ENCODE measurements at regions not wholly inside any gene's neighbourhood (a gene's known extent, or its start where the extent isn't known, plus 50 kb on each side); places are given as distances from the start of the nearest gene placed in this dataset.

DNA sequence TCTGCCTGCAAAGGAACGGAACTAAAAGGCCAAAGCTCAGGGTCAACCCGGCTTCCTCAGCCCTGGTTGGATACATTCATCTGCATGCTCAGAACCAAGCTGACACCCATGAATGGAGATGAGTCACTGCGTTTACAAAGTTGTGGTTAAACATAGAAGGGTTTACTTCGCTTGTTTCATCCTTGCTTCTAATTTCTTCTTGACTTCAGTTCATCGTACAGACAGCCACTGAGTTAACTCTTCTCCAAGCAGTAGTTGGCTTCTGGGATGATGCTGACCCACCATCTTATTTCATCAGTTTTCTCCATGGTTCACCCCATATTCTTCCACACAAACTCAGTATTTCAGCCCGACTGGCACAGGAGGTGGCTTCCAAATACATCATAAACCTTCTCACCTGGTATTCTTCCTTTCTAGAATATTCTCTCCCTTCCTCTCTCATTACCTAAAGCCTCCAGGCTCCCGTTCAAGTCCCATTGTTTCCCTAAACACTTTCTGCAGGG lies 166.3 kb upstream of the RNF32 start:
- no peak for FAIRE-seq

DNA sequence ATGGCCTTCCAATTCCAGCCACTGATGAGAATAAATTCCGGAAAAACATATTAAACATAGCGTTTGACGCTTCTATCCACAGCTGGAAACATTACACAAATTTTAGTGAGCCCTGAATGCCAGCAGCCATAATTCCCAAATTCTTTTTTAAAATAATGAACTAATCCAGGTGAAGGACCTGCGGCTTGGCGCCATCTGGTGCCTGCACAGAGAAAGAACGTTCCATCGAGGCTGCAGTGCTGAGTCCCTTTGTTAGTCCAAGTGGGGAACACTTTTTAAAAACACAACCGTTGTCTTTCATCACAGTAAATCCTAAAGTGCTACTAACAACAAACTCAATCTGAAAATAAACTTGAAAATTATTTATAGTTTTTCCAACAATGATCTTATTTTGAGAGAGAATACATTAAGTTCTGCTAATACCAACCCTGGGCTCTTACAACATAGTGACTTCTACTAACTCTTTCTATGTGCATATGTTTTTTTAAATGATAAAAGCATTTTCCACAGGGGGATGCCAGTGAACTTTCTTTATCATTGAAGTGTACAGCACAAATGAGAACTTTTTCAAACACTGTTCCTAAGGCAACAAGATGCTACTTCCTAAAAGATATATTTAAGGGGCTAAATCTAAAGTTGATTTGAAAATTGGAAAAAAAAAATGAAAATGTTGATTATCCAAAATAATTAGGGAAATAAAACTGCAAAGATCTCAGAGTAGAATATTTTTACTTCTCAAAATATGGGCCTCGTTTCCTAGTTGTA lies 166.9 kb upstream of the RNF32 start:
- peak; percentile 68 for FAIRE-seq

DNA sequence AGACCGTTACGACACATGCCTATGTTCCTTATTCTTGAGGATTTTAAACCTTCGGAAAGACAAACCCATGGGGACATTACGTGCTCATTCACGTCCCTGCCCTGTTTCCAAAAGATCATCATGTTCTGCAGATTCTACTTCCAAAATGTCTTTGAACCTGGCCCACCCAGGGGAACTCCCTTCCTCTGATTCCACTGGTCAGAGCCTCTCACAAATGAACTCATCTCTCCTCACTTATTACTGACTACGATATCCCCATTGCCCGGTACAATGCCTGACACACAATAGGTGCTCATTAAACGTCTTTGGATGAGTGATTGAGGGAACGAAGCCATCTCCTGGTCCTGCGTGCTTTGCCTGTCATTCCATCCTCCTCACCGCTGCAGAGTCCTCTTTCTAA lies 168.3 kb upstream of the RNF32 start:
- no peak for FAIRE-seq

DNA sequence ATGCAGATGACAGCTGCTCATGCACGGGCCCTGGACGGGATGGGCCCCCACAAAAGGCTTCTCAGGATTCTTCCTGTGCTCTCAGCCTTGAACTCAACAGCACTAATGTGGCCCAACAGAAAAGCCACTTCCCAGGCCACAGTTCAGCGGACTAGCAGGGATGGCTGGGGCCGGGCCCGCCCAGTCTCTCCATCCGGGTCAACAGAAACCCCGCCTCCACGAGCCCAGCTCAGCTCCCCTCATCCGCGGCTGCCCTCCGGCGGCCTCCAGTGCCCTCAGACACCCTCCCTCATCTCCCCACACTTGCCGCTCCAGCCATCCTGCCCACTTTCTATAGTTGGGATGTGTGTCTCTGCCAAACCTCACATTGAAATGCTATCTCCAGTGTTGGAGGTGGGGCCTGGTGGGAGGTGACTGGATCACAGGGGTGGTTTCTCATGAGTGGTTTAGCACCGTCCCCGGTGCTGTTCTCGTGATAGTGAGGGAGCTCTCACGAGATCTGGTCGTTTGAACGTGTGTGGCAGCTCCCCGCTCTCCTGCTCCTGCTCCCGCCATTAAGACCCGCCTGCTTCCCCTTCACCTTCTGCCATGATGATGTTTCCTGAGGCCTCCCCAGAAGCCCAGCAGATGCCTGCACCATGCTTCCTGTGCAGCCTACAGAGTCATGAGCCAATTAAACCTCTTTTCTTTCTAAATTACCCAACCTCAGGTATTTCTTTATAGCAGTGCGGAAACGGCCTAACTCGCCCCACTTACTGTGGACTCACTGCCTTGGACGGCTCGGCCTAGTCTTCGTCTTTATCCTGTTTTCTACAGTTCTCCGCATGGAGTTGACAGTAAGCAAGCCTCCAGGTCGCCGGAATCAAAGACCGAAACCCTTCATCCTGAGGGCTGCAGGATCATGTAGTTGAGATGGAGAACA lies 169.9 kb upstream of the RNF32 start:
- FAIRE-seq = no peak

DNA sequence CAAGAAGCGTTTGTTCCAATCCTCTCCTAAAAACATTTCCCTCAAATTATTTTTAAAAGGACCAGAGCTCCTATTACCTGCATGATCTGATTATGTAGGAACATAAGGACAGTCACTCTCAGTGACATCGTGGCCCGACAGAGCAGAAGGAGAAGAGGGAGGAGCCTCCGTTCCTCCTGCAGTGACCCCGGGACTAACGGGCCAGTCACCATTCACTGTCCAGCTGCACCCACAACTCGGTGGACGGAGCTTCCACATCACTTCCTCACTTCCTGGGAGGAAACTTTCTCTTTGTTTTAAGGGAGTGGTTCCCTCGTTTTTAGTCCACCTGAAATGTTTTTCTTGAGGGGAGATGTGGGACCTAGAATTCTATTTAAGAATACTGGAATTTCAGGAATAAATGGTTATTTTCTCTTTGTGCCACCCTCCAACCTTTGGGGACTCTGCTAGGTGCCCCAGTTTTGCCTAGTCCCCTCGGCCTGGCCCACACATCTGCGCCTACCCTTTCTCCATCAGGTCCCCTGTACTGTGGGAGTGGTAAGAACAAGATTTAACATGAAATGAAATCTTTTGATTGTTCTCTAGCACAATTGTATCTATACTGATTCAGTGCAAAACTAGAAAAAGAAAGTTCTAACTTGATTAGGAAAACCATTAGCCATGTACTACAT lies 173.5 kb upstream of the RNF32 start:
- FAIRE-seq = no peak

DNA sequence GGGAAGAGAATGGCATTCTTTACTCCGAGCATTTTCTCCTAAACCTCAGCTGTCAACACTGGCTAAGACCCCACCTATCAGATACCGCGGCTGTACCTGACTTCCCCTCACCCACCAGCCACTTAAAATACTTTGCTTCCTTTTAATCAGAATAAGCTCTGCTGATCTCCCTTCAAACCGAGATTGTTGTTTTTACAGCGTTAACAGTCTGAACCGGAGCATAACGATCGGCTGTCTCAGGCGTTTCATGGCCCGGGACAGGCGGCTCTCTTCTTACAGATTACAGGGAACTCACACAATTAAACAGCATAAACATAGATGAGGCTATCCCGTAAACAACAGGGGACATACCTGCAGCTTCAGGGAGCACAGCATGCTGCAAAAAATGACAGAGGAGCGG lies 174.3 kb upstream of the RNF32 start:
- no peak for FAIRE-seq

DNA sequence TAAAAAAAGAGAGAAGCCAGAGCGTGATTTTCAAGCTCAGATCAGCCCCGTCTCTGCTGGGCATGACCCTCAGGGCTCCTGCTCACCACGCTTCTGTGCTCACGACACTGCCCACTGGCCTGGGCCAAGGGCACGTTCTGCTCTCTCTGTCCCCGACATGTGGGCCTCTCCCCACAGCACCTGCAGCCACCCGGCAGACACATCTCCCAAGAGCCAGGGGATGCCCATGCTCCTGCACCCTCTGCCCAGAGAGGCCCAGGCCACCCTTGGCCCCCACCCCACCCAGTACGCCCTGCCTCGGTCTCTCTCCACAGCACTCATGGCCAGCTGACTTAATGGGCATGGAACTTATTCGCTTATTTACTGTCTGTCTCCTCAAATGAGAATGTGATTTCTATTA lies 175.4 kb upstream of the RNF32 start:
- FAIRE-seq = no peak

DNA sequence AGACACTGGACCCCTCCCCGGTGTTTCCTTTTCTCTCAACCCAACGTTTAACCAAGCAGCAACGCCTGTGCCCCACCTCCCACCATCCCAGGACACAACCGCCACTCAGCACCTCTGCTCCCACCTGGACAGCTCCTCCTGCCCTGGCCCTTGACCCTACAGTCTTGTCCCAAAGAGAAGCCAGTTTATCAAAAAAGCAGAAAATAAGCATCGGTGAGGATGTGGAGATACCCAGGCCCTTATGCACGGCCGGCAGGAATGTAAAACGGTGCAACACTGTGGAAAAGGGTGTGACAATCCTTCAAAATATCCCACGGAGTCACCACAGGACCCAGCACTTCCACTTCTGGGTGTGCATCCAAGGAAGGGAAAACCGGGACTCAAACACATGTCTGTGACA lies 176.2 kb upstream of the RNF32 start:
- no peak for FAIRE-seq

DNA sequence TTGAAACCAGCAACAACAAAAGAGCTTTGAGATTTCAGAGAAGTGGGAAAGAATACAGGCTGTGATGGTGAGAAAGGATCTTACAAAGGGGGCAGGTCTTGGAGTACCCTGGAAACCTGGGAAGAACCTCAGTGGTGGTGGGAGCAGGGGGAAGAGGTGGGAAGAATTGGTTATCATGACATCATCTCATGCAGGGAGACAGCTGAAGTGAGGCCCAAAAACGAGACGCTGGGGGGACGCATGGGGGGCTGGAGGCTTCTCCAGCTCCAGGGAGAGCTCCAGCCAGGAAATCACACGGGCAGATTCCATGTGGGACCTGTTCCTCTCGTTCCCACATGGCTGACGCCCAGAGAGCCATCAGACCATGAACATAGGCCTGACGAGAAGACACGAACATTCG lies 177.3 kb upstream of the RNF32 start:
- no peak for FAIRE-seq

DNA sequence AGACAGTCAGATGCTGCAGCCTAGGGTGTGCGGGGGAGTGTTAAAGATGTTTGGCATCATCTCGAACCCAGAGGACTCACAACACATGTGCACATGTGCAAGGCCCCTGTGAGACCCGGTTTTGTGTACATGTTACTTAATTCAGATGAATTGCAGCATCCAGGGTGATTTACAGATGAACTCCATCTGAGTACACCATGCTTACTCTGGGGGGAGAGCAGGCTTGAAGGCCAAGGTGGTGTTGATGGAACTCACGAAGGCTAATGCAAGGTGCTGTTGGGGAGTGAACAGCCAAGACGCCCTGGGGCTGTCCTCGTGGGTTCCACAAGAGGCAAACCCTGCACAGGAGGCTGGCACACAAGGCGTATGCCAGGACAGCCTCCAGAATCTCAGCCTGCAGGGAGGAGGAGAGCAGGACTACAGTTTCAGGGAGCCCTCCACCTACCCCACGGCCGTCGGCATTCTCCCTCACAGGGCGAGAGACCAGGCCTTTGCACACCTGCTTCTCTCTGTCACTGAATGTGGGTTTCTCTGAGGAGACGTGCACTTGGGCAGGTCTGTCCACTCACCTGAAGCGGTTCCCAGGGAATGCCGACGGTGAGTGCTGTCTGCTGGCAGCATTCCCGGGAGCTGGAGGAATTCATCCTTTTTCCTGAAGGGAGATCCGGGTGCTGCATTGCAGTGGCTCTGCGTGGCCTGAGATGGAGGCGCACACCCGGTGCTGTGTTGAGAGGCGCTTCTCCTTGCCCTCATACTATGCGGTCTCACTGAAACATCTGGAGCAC lies 178.5 kb upstream of the RNF32 start:
- FAIRE-seq = no peak

DNA sequence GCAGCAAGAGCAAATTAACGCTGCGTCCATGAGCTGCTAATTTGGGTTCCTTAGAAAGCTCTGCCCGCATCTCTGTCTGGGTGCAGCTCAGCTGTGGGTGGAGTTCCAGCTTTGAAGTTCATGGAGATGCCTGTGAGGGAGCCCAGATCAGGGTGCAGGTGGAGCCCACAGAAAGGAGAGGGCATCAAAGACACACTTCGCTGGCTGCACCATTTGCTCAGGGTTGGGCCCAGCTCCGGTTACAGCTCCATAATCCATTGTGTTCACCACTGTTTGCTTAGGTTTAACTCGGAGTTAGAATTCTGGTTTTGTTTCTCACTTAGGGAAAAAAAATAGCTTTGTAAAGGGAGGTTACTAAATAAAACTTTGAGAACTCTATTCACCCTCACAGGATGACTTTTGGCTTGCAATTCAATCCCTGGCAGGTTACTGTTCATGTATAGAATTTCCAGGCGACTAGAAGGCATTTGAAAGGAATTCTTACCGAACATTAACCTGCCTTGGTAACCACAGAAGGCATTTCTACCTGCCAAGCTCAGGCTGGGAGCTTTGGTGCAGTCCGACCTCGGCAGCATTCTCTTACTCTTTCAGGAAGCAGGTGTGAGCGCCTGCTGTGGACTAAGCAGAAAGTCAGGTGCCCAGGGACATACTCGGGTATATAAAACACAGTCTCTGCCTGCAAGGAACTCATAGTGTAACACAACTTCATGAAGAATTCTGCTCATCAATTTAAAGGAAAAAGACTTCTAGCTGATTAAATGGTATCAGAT lies 179.5 kb upstream of the RNF32 start:
- FAIRE-seq = no peak

DNA sequence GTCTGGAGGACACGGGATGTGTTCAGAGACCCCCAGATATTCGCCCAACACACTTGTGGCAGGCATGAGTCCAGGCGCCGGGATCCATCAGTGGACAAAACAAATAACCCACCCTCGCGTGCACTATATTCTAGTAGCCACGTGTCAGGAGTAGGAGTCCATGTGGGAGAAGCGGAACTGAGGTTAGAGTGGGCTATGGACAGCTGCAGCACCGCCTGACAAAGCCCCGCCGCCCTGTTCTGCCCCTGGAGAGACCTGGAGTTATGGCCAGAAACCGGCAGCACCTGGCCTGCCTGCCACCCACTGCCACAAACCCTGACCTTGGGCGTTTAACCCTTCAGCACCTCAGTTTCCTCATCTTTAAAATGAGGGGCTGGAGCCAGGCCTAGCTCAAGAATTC lies 181.0 kb upstream of the RNF32 start:
- no peak for FAIRE-seq

DNA sequence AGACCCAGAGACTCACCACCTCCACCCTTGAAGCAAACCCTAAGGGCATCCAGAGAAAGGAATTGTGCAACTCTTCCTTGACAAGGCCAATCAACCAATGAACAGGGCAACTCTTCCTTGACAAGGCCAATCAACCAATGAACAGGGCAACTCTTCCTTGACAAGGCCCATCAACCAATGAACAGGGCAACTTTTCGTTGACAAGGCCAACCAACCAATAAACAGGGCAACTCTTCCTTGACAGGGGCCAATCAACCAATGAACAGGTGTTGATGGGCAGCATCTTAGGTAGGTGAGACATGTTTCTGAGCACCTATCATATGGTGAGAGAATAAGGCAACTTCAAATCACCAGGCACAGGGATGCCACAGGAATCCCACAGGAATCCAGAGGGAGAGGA lies 181.5 kb upstream of the RNF32 start:
- FAIRE-seq = no peak

DNA sequence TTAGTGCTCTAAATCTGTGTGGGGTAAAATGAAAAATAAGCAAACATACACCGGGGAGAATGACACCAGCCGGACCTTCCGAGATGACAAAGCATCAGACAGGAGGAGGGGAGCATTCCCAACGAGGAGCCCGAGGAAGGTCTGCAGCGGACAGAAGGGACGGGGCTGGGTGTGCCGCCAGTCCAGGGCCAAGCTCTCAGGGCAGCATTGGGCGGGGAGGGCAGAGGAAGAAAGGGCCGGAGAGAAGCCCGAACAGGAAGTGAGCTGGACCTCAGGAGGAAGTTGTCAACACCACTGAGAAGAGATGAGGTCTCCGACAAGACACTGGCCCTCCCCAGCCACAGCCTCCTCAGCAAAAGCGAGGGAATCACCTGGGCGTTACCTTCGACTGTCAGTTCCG lies 182.6 kb upstream of the RNF32 start:
- no peak for FAIRE-seq

DNA sequence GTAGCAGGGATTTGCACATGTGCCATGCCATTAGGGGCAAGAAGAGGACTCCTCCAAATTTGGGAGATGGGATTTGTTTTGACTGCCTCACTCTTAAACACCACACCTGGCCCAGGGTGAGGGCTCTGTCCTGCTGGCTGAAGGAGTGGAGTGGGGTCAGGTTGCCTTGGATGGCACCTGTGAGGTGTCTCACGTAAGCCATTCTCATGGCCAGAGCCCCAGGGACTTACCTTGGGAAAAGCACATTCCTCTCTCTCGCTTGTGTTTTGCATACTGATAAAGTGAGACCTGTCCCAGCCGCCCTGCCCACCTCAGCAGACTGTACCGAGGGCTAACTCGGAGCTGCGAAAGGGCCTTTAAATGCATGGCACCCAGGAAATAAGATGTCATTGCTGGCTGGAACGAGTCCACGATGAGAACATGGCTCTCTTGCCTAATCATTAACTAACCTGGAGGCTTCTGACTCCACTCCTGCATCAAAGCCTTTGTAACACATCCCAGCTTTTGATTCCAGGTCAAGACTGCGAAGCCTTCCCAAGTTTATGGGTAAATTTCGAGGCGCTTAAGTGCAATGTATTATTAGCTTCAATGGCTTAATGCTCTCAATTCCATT lies 184.0 kb upstream of the RNF32 start:
- FAIRE-seq = no peak

DNA sequence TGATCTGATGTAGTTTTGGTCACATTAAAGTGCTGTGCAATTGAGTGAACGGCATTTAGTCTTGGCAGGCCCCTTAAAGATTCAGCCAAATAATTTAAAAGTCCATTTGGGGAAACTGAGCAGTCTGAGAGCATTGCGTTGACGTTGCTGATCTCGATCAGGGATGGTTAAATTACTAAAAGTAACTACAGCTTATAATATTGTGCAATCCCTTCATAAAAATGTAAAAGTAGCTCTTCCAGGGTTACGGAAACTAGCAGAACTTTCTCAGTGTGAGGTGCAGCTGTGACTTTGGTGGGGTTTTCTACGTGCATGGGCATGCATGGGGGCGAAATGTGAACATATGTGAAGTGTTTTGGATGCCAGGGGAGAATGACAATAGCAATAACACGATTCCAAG lies 184.5 kb upstream of the RNF32 start:
- no peak for FAIRE-seq

DNA sequence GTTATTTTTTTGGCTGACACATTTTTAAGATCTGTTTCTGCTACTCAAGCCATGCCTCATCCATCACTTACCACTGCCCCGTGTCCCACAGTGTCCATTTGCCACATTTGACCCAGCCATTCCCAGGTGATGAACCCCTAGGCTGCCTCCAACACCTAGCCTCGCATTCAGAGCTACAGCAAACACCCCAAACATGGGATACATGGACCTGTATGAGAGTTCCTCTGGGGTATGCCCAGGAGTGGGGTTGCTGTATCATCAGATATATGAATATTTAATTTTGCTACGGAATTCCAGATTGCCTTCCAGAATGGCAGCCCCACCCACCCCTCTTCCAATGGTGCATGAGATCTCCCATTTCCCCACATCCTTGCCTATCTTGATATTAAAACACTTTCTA lies 190.1 kb upstream of the RNF32 start:
- no peak for FAIRE-seq

DNA sequence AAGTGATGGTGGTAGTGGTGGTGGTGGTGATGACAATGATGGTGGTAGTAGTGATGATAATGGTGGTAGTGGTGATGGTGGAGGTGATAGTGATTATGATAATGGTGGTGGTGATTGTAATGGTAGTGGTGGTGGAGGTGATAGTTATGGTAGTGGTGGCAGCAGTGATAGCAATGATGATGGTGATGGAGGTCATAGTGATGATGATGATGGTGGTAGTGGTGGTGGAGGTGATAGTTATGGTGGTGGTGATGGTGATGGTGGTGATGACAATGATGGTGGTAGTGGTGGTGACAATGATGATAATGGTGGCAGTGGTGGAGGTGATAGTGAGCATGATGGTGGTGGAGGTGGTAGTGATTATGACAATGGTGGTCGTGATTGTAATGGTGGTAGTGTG lies 191.7 kb upstream of the RNF32 start:
- FAIRE-seq = no peak

DNA sequence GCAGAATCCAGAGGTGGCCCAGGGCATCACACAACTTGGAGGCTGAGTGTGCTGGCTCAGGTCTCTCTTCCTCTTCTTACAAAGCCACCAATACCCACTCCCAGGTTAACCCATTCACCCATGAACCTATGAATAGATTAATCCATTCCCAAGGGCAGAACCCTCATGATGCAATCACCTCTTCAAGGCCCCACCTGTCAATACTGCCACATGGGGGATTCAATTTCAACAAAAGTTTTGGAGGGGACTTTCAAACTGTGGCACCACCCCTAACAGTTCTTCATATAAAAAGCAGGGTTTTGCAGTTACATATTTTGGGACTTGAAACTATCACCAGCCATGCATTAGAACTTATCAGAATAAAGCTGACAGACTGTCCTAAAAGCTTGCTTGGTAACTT lies 193.6 kb upstream of the RNF32 start:
- no peak for FAIRE-seq

DNA sequence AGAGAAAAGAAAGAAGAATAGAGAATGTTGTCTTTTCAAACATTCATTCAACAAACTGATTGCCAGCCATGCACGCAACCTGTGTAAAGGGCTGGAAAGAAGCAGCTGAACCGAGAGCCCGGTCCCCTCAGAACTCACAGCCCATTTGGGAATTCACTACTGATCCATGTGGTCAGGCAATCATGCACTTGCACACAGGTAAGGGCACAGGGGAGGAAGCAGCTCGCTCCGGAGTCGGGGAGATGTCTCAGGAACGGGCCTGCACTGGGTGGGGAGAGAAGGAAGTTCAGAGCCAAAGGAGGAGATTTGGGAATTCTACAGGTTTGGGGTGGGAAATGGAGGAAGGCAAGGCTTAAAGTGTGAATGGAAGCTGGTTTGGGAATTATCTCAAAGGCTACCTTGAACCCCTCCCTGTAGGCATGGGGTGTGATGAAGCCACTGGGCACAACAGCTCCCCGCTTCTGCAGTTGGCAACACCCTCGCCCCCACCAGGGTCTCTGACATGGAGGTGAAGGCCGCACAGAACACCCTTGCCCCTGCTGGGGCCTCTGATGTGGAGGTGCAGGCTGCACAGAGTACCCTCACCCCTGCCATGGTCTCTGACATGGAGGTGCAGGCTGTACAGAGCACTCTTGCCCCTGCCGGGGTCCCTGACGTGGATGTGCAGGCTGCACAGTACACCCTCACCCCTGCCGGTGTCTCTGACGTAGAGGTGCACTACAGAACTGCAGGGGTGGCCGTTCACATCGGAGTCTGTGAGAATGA lies 194.4 kb upstream of the RNF32 start:
- FAIRE-seq = no peak

DNA sequence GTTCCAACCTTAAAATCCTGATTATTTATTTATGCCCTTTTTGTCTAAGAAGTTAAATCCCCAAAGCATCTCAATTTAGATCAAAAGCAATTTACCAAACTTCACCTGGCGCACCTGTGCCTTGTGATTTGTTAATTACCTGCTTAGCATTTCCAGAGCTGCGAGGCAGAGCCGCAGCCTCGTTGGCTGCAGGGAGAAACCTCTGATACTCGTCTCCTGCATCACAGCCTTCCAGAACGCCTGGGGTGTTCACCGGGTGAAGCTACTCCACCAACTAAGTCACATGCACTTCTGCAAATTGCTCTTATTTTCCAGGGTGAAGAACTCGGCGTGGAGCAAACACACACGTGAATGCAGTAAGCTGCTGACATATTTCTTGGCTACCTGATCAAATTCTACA lies 198.1 kb upstream of the RNF32 start:
- no peak for FAIRE-seq
